DMS53 treated with DMSO at 0.1 percent for 48 hours (cell line): ENCODE measurements at regions not wholly inside any gene's neighbourhood (a gene's known extent, or its start where the extent isn't known, plus 50 kb on each side); places are given as distances from the start of the nearest gene placed in this dataset.
"Not testable (repeated sequence)": the region's sequence is repeated elsewhere in the genome, so short reads cannot be mapped to it uniquely, and the experiment has no call there.

Experiments
- DNase-seq: peaks from one replicate; lab custom pipeline; 2025; ENCODE audit not compliant: unreplicated experiment; lab: John Stamatoyannopoulos, UW

GRCh38 chr6:74448850-74449249 lies 752.8 kb downstream of the CD109 start:
- no peak for DNase-seq

- no peak for DNase-seq
Measured at GRCh38 chr6:74447013-74447412, 751.0 kb downstream of the CD109 start.

- DNase-seq = no peak
Measured at GRCh38 chr6:74439123-74439811, 743.3 kb downstream of the CD109 start.

GRCh38 chr6:74438395-74438794 lies 742.4 kb downstream of the CD109 start:
- not testable (repeated sequence) for DNase-seq

GRCh38 chr6:74434171-74434570 lies 738.2 kb downstream of the CD109 start:
- DNase-seq = no peak

- DNase-seq = no peak
Measured at GRCh38 chr6:74431873-74432580, 736.0 kb downstream of the CD109 start.

GRCh38 chr6:74420221-74420620 lies 724.2 kb downstream of the CD109 start:
- no peak for DNase-seq

- DNase-seq = no peak
Measured at GRCh38 chr6:74415056-74415455, 719.1 kb downstream of the CD109 start.

GRCh38 chr6:74410630-74411029 lies 714.6 kb downstream of the CD109 start:
- DNase-seq = no peak

GRCh38 chr6:74409447-74409846 lies 713.4 kb downstream of the CD109 start:
- DNase-seq = peak; percentile 80

- no peak for DNase-seq
Measured at GRCh38 chr6:74408844-74409243, 712.8 kb downstream of the CD109 start.

GRCh38 chr6:74404366-74404765 lies 708.4 kb downstream of the CD109 start:
- no peak for DNase-seq

- DNase-seq = no peak
Measured at GRCh38 chr6:74402781-74403180, 706.8 kb downstream of the CD109 start.

- not testable (repeated sequence) for DNase-seq
Measured at GRCh38 chr6:74378437-74378836, 682.4 kb downstream of the CD109 start.

- no peak for DNase-seq
Measured at GRCh38 chr6:74369556-74369993, 673.6 kb downstream of the CD109 start.

GRCh38 chr6:74368746-74369145 lies 672.7 kb downstream of the CD109 start:
- no peak for DNase-seq

GRCh38 chr6:74366634-74367033 lies 670.6 kb downstream of the CD109 start:
- no peak for DNase-seq

GRCh38 chr6:74362391-74362790 lies 666.4 kb downstream of the CD109 start:
- DNase-seq = no peak

- no peak for DNase-seq
Measured at GRCh38 chr6:74357321-74357720, 661.3 kb downstream of the CD109 start.

- DNase-seq = no peak
Measured at GRCh38 chr6:74356391-74356790, 660.4 kb downstream of the CD109 start.

GRCh38 chr6:74346936-74347535 lies 651.0 kb downstream of the CD109 start:
- no peak for DNase-seq

GRCh38 chr6:74343804-74344203 lies 647.8 kb downstream of the CD109 start:
- DNase-seq = peak; percentile 11
